ENCODE measurements at regions not wholly inside any gene's neighbourhood (a gene's known extent, or its start where the extent isn't known, plus 50 kb on each side); places are given as distances from the start of the nearest gene placed in this dataset.

DNA sequence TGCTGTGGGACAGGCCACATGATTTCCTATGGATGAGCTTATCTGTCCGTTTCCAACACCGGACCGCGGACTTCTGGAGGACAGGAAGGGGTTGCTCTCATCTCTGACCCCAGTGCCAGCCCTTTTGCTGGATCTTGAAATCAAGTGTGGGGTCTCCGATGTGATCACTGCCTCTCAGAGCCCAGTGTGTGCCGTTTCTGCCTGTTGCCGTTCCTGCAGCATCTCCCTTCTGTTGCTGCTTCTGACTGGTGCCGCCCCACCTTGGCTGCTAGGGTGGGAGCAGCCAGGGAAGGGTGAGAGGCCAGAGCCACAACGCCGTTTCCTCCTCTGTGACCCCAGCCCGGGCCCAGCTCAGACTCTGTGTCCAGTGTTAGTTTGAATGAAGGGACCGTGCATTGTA lies 67.3 kb upstream of the WNT4 start (continued):
- TF ChIP-seq, protein P1, sequence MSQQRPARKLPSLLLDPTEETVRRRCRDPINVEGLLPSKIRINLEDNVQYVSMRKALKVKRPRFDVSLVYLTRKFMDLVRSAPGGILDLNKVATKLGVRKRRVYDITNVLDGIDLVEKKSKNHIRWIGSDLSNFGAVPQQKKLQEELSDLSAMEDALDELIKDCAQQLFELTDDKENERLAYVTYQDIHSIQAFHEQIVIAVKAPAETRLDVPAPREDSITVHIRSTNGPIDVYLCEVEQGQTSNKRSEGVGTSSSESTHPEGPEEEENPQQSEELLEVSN (IDR thresholded peaks at IDR 0.05) = no peak
- TF ChIP-seq SAP30 (IDR thresholded peaks at IDR 0.05; ENCODE audit: insufficient read depth, insufficient replicate concordance, low read length) = no peak
- no peak for TF ChIP-seq SUZ12 (IDR thresholded peaks at IDR 0.05; ENCODE audit: low read length)
- TF ChIP-seq SRF (IDR thresholded peaks at IDR 0.05; ENCODE audit: low read depth, low read length) = no peak
- TF ChIP-seq MAFK (IDR thresholded peaks at IDR 0.05; ENCODE audit: low read depth, low read length) = no peak
- TF ChIP-seq PHF8 (conservative IDR thresholded peaks at IDR 0.05; ENCODE audit: low read depth, low read length) = no peak

Data from H1 (cell line).